ENCODE measurements at regions not wholly inside any gene's neighbourhood (a gene's known extent, or its start where the extent isn't known, plus 50 kb on each side); places are given as distances from the start of the nearest gene placed in this dataset.

- TF ChIP-seq CTCF (IDR thresholded peaks at IDR 0.05) (no peak), EZH2phosphoT487 (IDR thresholded peaks at IDR 0.05) (no peak), EZH2 (IDR thresholded peaks at IDR 0.05) (no peak)
These were observed 417.0 kb downstream of the ARHGEF28 start for GRCh38 chr5:74042959-74043358.
